HEK293 (cell line): ENCODE measurements at regions not wholly inside any gene's neighbourhood (a gene's known extent, or its start where the extent isn't known, plus 50 kb on each side); places are given as distances from the start of the nearest gene placed in this dataset.

Experiments used
- CTCF ChIA-PET: fragments of 350-600 bp; formaldehyde crosslinking; extraction: SDS; loops from one replicate; lab custom pipeline; 2021; ENCODE audit warnings: antibody characterized with exemption; lab: Yijun Ruan, JAX
- POLR2A ChIA-PET: fragments of 300-600 bp; formaldehyde crosslinking; extraction: SDS; loops from one replicate; lab custom pipeline; 2020; ENCODE audit warnings: antibody characterized with exemption, inconsistent platforms; lab: Yijun Ruan, JAX
- H3K27ac ChIP-seq: fragments of 200-500 bp; sonication (Bioruptor generic); 2 replicates; pipeline ENCODE4 v1.5.1; 2014; ENCODE audit warnings: low read depth, low read length, control low read depth, inconsistent platforms; ENCODE audit errors: extremely low read depth
- H3K36me3 ChIP-seq, 2 experiments: fragments of 200-500 bp in 1 of 2; sonication (Bioruptor generic) in 1 of 2; 1 replicate in 1 of 2; 2 replicates in 1 of 2; pipeline ENCODE4 v1.5.1; 2014 to 2017; ENCODE audit warnings: inconsistent platforms in 2 of 2, low read length in 2 of 2; ENCODE audit not compliant: control insufficient read depth in 2 of 2, insufficient read depth in 1 of 2
- H3K4me1 ChIP-seq: fragments of 200-500 bp; sonication (Bioruptor generic); 2 replicates; pipeline ENCODE4 v1.5.1; 2014; ENCODE audit warnings: mild to moderate bottlenecking, low read length, inconsistent platforms; ENCODE audit not compliant: control insufficient read depth, insufficient read depth
- H3K4me3 ChIP-seq: 2 replicates; pipeline ENCODE4 v1.5.1; 2011; ENCODE audit warnings: low read depth, mild to moderate bottlenecking, control low read depth, low read length, moderate library complexity
- H3K9me3 ChIP-seq: fragments of 200-500 bp; sonication (Bioruptor generic); 2 replicates; pipeline ENCODE4 v1.5.1; 2014; ENCODE audit warnings: low read depth, low read length, inconsistent platforms; ENCODE audit not compliant: control insufficient read depth, insufficient read depth
- EGR2 ChIP-seq: fragments of 450-650 bp; formaldehyde crosslinking; IDR thresholded peaks from 2 replicates; pipeline ENCODE4 v1.5.1; 2016; ENCODE audit warnings: low read depth, missing biosample characterization, missing genetic modification characterization
- HOXC10 ChIP-seq: sonication (generic); formaldehyde crosslinking; IDR thresholded peaks from 2 replicates; pipeline ENCODE4 v1.8.1; 2023; ENCODE audit warnings: mild to moderate bottlenecking, missing genetic modification reagents
- KLF7 ChIP-seq: fragments of 450-650 bp; formaldehyde crosslinking; IDR thresholded peaks from 2 replicates; pipeline ENCODE4 v1.5.1; 2016; ENCODE audit warnings: missing biosample characterization, missing genetic modification characterization, borderline replicate concordance
- PRDM1 ChIP-seq: fragments of 450-650 bp; formaldehyde crosslinking; IDR thresholded peaks from 2 replicates; pipeline ENCODE4; 2016; ENCODE audit warnings: missing biosample characterization, missing genetic modification characterization
- SETDB1 ChIP-seq: IDR thresholded peaks from one replicate; pipeline ENCODE4 v1.6.1; 2017; ENCODE audit warnings: mild to moderate bottlenecking, low read length, moderate library complexity, mixed read lengths; ENCODE audit not compliant: insufficient read length
- TCF7L2 ChIP-seq: IDR thresholded peaks from 2 replicates; pipeline ENCODE4 v1.6.1; 2011; ENCODE audit warnings: low read depth, mild to moderate bottlenecking, inconsistent platforms, low read length, moderate library complexity, borderline replicate concordance
- TRIM28 ChIP-seq: IDR thresholded peaks from 2 replicates; pipeline ENCODE4 v1.6.1; 2011; ENCODE audit warnings: low read length, control low read depth, borderline replicate concordance
- ZBTB10 ChIP-seq: fragments of 450-650 bp; formaldehyde crosslinking; IDR thresholded peaks from 2 replicates; pipeline ENCODE4 v1.5.1; 2016; ENCODE audit warnings: missing biosample characterization, missing genetic modification characterization
- ZBTB44 ChIP-seq: fragments of 450-650 bp; IDR thresholded peaks from 2 replicates; pipeline ENCODE4 v1.5.1; 2018; ENCODE audit warnings: missing biosample characterization, mild to moderate bottlenecking, missing genetic modification characterization
- ZBTB6 ChIP-seq: fragments of 450-650 bp; formaldehyde crosslinking; IDR thresholded peaks from 2 replicates; pipeline ENCODE4 v1.5.1; 2017; ENCODE audit warnings: missing biosample characterization, missing genetic modification characterization
- ZFP41 ChIP-seq: fragments of 450-650 bp; formaldehyde crosslinking; IDR thresholded peaks from 2 replicates; pipeline ENCODE4 v1.5.1; 2016; ENCODE audit warnings: missing biosample characterization, missing genetic modification characterization, borderline replicate concordance
- ZNF174 ChIP-seq: fragments of 450-650 bp; formaldehyde crosslinking; IDR thresholded peaks from 2 replicates; pipeline ENCODE4 v1.5.0; 2017; ENCODE audit warnings: missing biosample characterization, mild to moderate bottlenecking, missing genetic modification characterization
- ZNF280D ChIP-seq: fragments of 450-650 bp; formaldehyde crosslinking; IDR thresholded peaks from 2 replicates; pipeline ENCODE4 v1.5.1; 2016; ENCODE audit warnings: missing biosample characterization, missing genetic modification characterization
- ZNF398 ChIP-seq: fragments of 450-650 bp; formaldehyde crosslinking; IDR thresholded peaks from 2 replicates; pipeline ENCODE4 v1.5.1; 2017; ENCODE audit warnings: missing biosample characterization, missing genetic modification characterization
- ZNF423 ChIP-seq: fragments of 450-650 bp; formaldehyde crosslinking; IDR thresholded peaks from 2 replicates; pipeline ENCODE4 v1.5.1; 2016; ENCODE audit warnings: missing biosample characterization, missing genetic modification characterization
- ZNF561 ChIP-seq: fragments of 450-650 bp; IDR thresholded peaks from 2 replicates; pipeline ENCODE4 v1.5.1; 2018; ENCODE audit warnings: missing biosample characterization, missing genetic modification characterization, borderline replicate concordance
- ZNF645 ChIP-seq: fragments of 450-650 bp; formaldehyde crosslinking; IDR thresholded peaks from 2 replicates; pipeline ENCODE4; 2016; ENCODE audit warnings: missing biosample characterization, missing genetic modification characterization
- TF ChIP-seq, protein P1 (sequence below): fragments of 450-650 bp; formaldehyde crosslinking; IDR thresholded peaks from 2 replicates; pipeline ENCODE4 v1.5.1; 2016; ENCODE audit warnings: missing biosample characterization, missing genetic modification characterization

GRCh38 chr4:33171873-33172525 lies 2451.8 kb downstream of the PCDH7 start (continued):
- TF ChIP-seq, protein P1, sequence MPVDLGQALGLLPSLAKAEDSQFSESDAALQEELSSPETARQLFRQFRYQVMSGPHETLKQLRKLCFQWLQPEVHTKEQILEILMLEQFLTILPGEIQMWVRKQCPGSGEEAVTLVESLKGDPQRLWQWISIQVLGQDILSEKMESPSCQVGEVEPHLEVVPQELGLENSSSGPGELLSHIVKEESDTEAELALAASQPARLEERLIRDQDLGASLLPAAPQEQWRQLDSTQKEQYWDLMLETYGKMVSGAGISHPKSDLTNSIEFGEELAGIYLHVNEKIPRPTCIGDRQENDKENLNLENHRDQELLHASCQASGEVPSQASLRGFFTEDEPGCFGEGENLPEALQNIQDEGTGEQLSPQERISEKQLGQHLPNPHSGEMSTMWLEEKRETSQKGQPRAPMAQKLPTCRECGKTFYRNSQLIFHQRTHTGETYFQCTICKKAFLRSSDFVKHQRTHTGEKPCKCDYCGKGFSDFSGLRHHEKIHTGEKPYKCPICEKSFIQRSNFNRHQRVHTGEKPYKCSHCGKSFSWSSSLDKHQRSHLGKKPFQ (tag by site-specific recombination): no peak
- TF ChIP-seq HOXC10: no peak

GRCh38 chr4:33176566-33176965 lies 2456.4 kb downstream of the PCDH7 start:
- ChIA-PET CTCF (interaction anchor here (0.5 kb wide), 1 partner anchor 1797 kb away, joined by 3 read pairs; no protein-coding TSS in a partner anchor), POLR2A (no interaction called here)
- Histone ChIP-seq H3K9me3 (no peaks in the 10 kb centered on the region), H3K36me3 (no peaks in the 10 kb centered on the region), H3K4me3 (no peak overlapping the region)
- no peak for TF ChIP-seq ZBTB44 (tag by site-specific recombination)
- no peak for TF ChIP-seq ZBTB6 (tag by site-specific recombination)
- no peak for TF ChIP-seq EGR2 (tag by site-specific recombination)
- TF ChIP-seq ZFP41: no peak
- TF ChIP-seq ZNF561 (tag by site-specific recombination): no peak
- no peak for TF ChIP-seq ZNF398 (tag by site-specific recombination)
- no peak for TF ChIP-seq TRIM28
- TF ChIP-seq ZNF174: no peak
- TF ChIP-seq, all 188 proteins: peak for 0
- Histone ChIP-seq H3K27ac (no peak overlapping the region), H3K4me1 (no peaks in the 10 kb centered on the region)

DNA sequence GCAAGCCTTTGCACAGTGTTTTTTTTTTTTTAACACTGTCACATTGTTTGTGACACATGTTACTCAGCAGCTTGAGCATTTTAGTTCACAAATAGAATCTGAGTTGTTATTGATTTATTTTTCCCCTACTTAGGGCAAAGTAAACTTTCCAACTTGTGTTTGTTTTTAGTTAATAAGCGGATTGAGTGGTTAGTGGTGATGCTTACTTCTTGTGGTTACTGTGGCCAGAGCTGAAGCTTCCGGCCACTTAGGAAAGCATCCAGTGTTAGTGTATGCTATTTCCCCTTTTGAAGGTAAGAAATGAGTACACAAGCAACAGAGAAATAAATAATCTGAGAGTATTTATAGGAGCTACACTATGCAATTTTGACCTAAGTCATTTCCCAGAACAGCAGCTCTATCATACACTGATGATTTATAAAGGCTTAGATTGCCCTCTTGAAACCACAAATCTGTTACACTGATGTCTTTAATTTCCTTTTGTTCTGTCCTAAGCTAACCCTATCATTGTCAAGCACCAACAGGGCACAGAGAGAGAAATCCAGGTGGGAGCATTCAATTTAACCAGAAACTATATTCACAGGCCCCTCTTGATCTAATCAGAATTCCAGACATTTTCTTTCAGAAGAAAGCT lies 2464.6 kb downstream of the PCDH7 start:
- Histone ChIP-seq H3K4me1 (no peaks in the 10 kb centered on the region), H3K27ac (no peak overlapping the region), H3K36me3 (no peaks in the 10 kb centered on the region), H3K4me3 (no peak overlapping the region), H3K9me3 (no peaks in the 10 kb centered on the region)
- CTCF ChIA-PET: interaction anchor here (0.5 kb wide), 1 partner anchor 891 kb away, joined by 3 read pairs; no protein-coding TSS in a partner anchor
- POLR2A ChIA-PET: no interaction called here
- TF ChIP-seq KLF7 (tag by site-specific recombination) (no peak), ZBTB10 (tag by site-specific recombination) (no peak), PRDM1 (tag by site-specific recombination) (no peak), ZNF645 (tag by site-specific recombination) (no peak), SETDB1 (no peak), ZNF280D (tag by site-specific recombination) (no peak), TCF7L2 (no peak), ZNF423 (tag by site-specific recombination) (no peak)
